ENCODE measurements at regions not wholly inside any gene's neighbourhood (a gene's known extent, or its start where the extent isn't known, plus 50 kb on each side); places are given as distances from the start of the nearest gene placed in this dataset.

DNA sequence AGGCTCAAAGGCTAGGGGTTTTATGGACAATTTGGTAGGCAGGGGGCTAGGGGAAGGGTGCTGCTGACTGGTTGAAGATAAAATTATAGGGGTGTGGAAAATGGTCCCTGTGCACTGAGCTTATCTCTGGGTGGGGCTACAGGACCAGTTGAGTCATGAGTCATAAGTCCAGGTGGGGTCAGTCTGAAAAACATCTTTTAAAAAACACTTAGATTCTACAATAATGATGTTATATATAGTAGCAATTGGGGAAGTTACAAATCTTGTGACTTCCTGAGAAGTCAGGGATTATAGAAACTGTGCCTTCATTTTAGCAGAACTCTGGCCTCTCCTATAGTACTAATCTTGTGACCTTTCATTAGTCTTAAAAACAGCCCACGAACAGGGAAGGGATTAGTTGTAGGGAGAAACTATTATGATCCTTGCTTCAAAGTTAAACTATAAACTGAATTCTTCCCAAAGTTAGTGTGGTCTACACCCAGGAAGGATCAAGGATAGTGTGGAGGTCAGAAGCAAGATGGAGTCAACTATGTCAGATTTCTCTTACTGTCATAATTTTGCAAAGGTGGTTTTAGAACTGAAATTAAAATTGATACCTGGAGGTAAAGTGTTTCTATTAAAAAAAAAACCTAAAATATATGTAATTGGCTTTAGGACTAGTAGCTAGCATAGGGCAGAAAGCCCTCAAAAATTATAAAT, 130.1 kb downstream of the P2RY1 start:
- TF ChIP-seq CTCF (IDR thresholded peaks at IDR 0.05) = no peak
- TF ChIP-seq POLR2A (IDR thresholded peaks at IDR 0.05) = no peak
